GM10248 (cell line): ENCODE measurements at regions not wholly inside any gene's neighbourhood (a gene's known extent, or its start where the extent isn't known, plus 50 kb on each side); places are given as distances from the start of the nearest gene placed in this dataset.

Experiments used
- CTCF ChIA-PET: fragments of 300-600 bp; sonication (Branson Sonifier 250); formaldehyde crosslinking; extraction: SDS; loops from one replicate; lab custom pipeline; 2021; ENCODE audit warnings: antibody characterized with exemption; lab: Yijun Ruan, JAX
- POLR2A ChIA-PET: fragments of 350-650 bp; sonication (Branson Sonifier 250); formaldehyde crosslinking; extraction: SDS; loops from one replicate; lab custom pipeline; 2020; ENCODE audit warnings: antibody characterized with exemption; lab: Yijun Ruan, JAX
- DNase-seq: peaks from one replicate; pipeline ENCODE4 v3.0.0; 2012; ENCODE audit errors: extremely low spot score
- CTCF ChIP-seq: IDR thresholded peaks from 2 replicates; pipeline ENCODE4 v1.5.1; 2012; ENCODE audit warnings: mild to moderate bottlenecking, low read depth; ENCODE audit errors: extremely low read depth, missing control alignments, control extremely low read depth

DNA sequence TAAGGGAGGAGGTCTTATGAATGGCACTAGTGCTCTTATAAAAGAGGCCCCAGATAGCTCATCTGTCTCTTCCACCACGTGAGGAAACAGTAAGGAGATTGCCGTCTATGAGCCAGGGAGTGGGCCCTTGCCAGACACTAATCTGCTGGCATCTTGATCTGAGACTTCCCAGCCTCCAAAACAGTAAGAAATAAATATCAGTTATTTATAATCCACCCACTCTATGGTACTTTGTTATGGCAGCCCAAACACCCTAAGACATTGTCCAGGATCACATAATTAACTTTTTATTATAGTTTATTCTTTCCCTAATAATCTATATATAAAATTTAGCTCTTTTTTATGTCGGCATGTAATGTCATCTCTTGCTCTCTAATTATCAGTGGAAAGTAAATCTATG, 144.0 kb upstream of the IRF2BP2 start:
- ChIA-PET POLR2A (no interaction called here), CTCF (interaction anchor here (1.1 to 4.6 kb wide), 6 partner anchors 9 to 22 kb away, joined by 3 to 24 read pairs (median 5); no protein-coding TSS in a partner anchor)
- no peak for DNase-seq
- no peak for TF ChIP-seq CTCF

- no peak for TF ChIP-seq CTCF
- DNase-seq = no peak
- ChIA-PET POLR2A (no interaction called here), CTCF (interaction anchor here (1.1 to 4.6 kb wide), 5 partner anchors 8 to 19 kb away, joined by 3 to 24 read pairs (median 5); no protein-coding TSS in a partner anchor)
Measured at GRCh38 chr1:234752927-234753326, 142.9 kb upstream of the IRF2BP2 start.

DNA sequence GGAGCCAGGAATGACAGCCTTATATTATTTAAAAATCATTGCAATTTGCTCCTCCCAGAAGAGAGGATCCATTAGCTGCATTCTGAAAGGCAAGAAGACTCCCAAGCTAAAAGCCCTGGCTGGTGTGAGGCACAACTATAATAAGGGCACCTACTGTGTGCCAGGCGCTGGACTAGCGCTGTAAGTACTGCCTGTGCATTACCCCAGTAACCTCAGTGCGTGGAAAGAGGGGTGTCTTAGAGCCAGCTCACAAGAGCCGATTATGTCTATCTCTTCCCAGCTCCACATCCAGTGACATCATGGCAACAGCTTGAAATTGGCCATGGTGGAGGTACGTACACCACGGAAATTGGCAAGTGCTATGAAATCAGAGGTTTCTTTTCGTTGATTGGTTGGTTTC, 141.7 kb upstream of the IRF2BP2 start:
- no peak for TF ChIP-seq CTCF
- POLR2A ChIA-PET = no interaction called here
- DNase-seq = no peak
- CTCF ChIA-PET = interaction anchor here (1.1 to 1.6 kb wide), 2 partner anchors 10 to 17 kb away, joined by 4 to 7 read pairs; no protein-coding TSS in a partner anchor

GRCh38 chr1:234750922-234751627, 141.1 kb upstream of the IRF2BP2 start:
- ChIA-PET POLR2A (no interaction called here), CTCF (interaction anchor here (1.1 to 1.6 kb wide), 2 partner anchors 9 to 16 kb away, joined by 4 to 7 read pairs; no protein-coding TSS in a partner anchor)
- DNase-seq = no peak
- no peak for TF ChIP-seq CTCF

- TF ChIP-seq CTCF = no peak
- DNase-seq = no peak
- CTCF ChIA-PET = no interaction called here
- POLR2A ChIA-PET = no interaction called here
Measured at GRCh38 chr1:234748713-234749112, 138.7 kb upstream of the IRF2BP2 start.

DNA sequence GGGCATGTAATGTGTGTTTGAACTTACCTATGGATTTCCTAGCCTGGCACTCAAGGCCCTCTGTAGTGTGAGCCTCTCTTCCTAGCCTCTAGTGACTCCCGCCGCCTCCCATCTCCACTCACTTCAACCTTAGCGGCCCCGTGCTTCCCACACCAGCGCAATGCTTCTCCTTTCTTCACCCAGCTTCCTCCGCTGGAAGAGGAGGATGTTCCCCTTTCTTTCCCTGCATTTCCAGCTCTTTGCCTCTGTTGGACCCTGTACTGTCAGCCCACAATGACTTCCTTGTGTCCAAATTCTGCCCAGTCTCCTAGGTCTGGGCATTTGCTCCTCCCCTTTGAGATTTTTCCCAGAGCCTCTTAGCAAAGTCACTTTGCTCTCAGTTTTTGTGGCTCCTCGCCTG, 138.1 kb upstream of the IRF2BP2 start:
- CTCF ChIA-PET = no interaction called here
- no peak for TF ChIP-seq CTCF
- DNase-seq = no peak
- POLR2A ChIA-PET = no interaction called here
